GM23248 (cell line): ENCODE measurements at regions not wholly inside any gene's neighbourhood (a gene's known extent, or its start where the extent isn't known, plus 50 kb on each side); places are given as distances from the start of the nearest gene placed in this dataset.

Experiments
- EZH2 ChIP-seq: fragments of 200-600 bp; sonication (generic); IDR thresholded peaks from 2 replicates; pipeline ENCODE4 v1.6.1; 2018; ENCODE audit warnings: antibody characterized with exemption, mild to moderate bottlenecking; ENCODE audit not compliant: insufficient read depth, poor library complexity, severe bottlenecking
- EZH2phosphoT487 ChIP-seq: fragments of 200-600 bp; sonication (generic); IDR thresholded peaks from 2 replicates; pipeline ENCODE4 v1.6.1; 2018; ENCODE audit warnings: antibody characterized with exemption, moderate library complexity, mild to moderate bottlenecking, low read depth; ENCODE audit not compliant: insufficient read depth

- TF ChIP-seq EZH2 (no peak), EZH2phosphoT487 (no peak)
Measured at GRCh38 chr16:73813527-73813926, 483.1 kb upstream of the PSMD7 start.
